ENCODE measurements at regions not wholly inside any gene's neighbourhood (a gene's known extent, or its start where the extent isn't known, plus 50 kb on each side); places are given as distances from the start of the nearest gene placed in this dataset.

- TF ChIP-seq, protein P1, sequence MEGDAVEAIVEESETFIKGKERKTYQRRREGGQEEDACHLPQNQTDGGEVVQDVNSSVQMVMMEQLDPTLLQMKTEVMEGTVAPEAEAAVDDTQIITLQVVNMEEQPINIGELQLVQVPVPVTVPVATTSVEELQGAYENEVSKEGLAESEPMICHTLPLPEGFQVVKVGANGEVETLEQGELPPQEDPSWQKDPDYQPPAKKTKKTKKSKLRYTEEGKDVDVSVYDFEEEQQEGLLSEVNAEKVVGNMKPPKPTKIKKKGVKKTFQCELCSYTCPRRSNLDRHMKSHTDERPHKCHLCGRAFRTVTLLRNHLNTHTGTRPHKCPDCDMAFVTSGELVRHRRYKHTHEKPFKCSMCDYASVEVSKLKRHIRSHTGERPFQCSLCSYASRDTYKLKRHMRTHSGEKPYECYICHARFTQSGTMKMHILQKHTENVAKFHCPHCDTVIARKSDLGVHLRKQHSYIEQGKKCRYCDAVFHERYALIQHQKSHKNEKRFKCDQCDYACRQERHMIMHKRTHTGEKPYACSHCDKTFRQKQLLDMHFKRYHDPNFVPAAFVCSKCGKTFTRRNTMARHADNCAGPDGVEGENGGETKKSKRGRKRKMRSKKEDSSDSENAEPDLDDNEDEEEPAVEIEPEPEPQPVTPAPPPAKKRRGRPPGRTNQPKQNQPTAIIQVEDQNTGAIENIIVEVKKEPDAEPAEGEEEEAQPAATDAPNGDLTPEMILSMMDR (conservative IDR thresholded peaks at IDR 0.05), result no peak
- no peak for TF ChIP-seq ZFX (IDR thresholded peaks at IDR 0.05)
These were observed 102.5 kb downstream of the GEMIN8 start for GRCh38 chrX:13927175-13927574.

All from C4-2B (cell line).